ENCODE measurements at regions not wholly inside any gene's neighbourhood (a gene's known extent, or its start where the extent isn't known, plus 50 kb on each side); places are given as distances from the start of the nearest gene placed in this dataset.

GRCh38 chr13:99058527-99059495 lies 80.9 kb upstream of the DOCK9 start:
- DNase-seq (ENCODE audit: low spot score) (no peak), ATAC-seq (ENCODE audit: low FRiP score) (no peak)
- no peak for TF ChIP-seq CTCF (IDR thresholded peaks at IDR 0.05)

GRCh38 chr13:99059498-99060075 lies 81.7 kb upstream of the DOCK9 start:
- no peak for TF ChIP-seq CTCF (IDR thresholded peaks at IDR 0.05)
- ATAC-seq (ENCODE audit: low FRiP score): no peak
- no peak for DNase-seq (ENCODE audit: low spot score)

- DNase-seq (ENCODE audit: low spot score): no peak
- TF ChIP-seq CTCF (IDR thresholded peaks at IDR 0.05): no peak
- ATAC-seq (ENCODE audit: low FRiP score): no peak
These were observed 83.5 kb upstream of the DOCK9 start for GRCh38 chr13:99061411-99061810.

- ATAC-seq (ENCODE audit: low FRiP score): no peak
- TF ChIP-seq CTCF (IDR thresholded peaks at IDR 0.05): no peak
- DNase-seq (ENCODE audit: low spot score): no peak
These were observed 84.7 kb upstream of the DOCK9 start for GRCh38 chr13:99062593-99062992.

GRCh38 chr13:99063178-99063577 lies 85.3 kb upstream of the DOCK9 start:
- ATAC-seq (ENCODE audit: low FRiP score): no peak
- no peak for TF ChIP-seq CTCF (IDR thresholded peaks at IDR 0.05)
- DNase-seq (ENCODE audit: low spot score): no peak

GRCh38 chr13:99063952-99064351 lies 86.1 kb upstream of the DOCK9 start:
- DNase-seq (ENCODE audit: low spot score) (no peak), ATAC-seq (ENCODE audit: low FRiP score) (no peak)
- no peak for TF ChIP-seq CTCF (IDR thresholded peaks at IDR 0.05)

Data from omental fat pad (tissue), 3 donors.